Liver (tissue), 8 donors: ENCODE measurements at regions not wholly inside any gene's neighbourhood (a gene's known extent, or its start where the extent isn't known, plus 50 kb on each side); places are given as distances from the start of the nearest gene placed in this dataset.

Experiments used
- DNase-seq: peaks from one replicate; pipeline ENCODE4 v3.0.0-alpha.2; 2017; ENCODE audit warnings: low spot score
- H3K27ac ChIP-seq, 2 donors: one replicate each; pipeline ENCODE4 v1.7.0; 2013; ENCODE audit warnings: inconsistent platforms in 2 of 2, low read length in 2 of 2, control low read depth in 1 of 2, low read depth in 1 of 2, mild to moderate bottlenecking in 1 of 2
- H3K27me3 ChIP-seq, 4 donors: one replicate each; pipeline versions ENCODE4 v1.6.1 to v1.7.0; 2013; ENCODE audit warnings: low read length in 3 of 4, inconsistent platforms in 1 of 4, mild to moderate bottlenecking in 1 of 4, moderate library complexity in 1 of 4; ENCODE audit not compliant: control insufficient read depth in 4 of 4, insufficient read depth in 4 of 4
- H3K36me3 ChIP-seq, 4 donors: one replicate each; pipeline versions ENCODE4 v1.6.1 to v1.7.0; 2013; ENCODE audit warnings: low read length in 3 of 4, mild to moderate bottlenecking in 3 of 4, low read depth in 1 of 4, moderate library complexity in 1 of 4; ENCODE audit not compliant: control insufficient read depth in 4 of 4, insufficient read depth in 3 of 4
- H3K4me1 ChIP-seq, 4 donors: one replicate each; pipeline versions ENCODE4 v1.6.1 to v1.7.0; 2013; ENCODE audit warnings: low read length in 3 of 4, mild to moderate bottlenecking in 3 of 4, moderate library complexity in 1 of 4; ENCODE audit not compliant: control insufficient read depth in 4 of 4, insufficient read depth in 4 of 4
- H3K4me3 ChIP-seq, 3 donors: one replicate each; pipeline versions ENCODE4 v1.6.1 to v1.7.0; 2013; ENCODE audit warnings: low read length in 3 of 3, control low read depth in 1 of 3, low read depth in 1 of 3, mild to moderate bottlenecking in 1 of 3
- H3K9ac ChIP-seq, 2 donors: one replicate each; pipeline ENCODE4 v1.7.0; 2013; ENCODE audit warnings: low read length in 2 of 2, mild to moderate bottlenecking in 2 of 2, moderate library complexity in 2 of 2, control low read depth in 1 of 2, low read depth in 1 of 2
- H3K9me3 ChIP-seq, 4 donors: one replicate each; pipeline versions ENCODE4 v1.6.1 to v1.7.0; 2013; ENCODE audit warnings: low read length in 3 of 4; ENCODE audit not compliant: control insufficient read depth in 4 of 4
- ATF3 ChIP-seq: IDR thresholded peaks from 2 replicates; pipeline ENCODE4 v1.6.1; 2016; ENCODE audit warnings: antibody characterized with exemption
- CTCF ChIP-seq: fragments of 150-350 bp; IDR thresholded peaks from 2 replicates; pipeline ENCODE4 v1.5.1; 2017; ENCODE audit warnings: improper control_type of control experiment, low read depth, low read length; ENCODE audit not compliant: missing input control
- EGR1 ChIP-seq, 2 donors: IDR thresholded peaks; 2 replicates each; pipeline ENCODE4 v1.6.1; 2016 to 2018; ENCODE audit warnings: antibody characterized with exemption in 2 of 2, low read depth in 2 of 2
- FOXA1 ChIP-seq: IDR thresholded peaks from 2 replicates; pipeline ENCODE4 v1.6.1; 2016; ENCODE audit warnings: antibody characterized with exemption
- GABPA ChIP-seq, 2 donors: IDR thresholded peaks in 1 of 2; conservative IDR thresholded peaks in 1 of 2; 2 replicates each; pipeline ENCODE4 v1.6.1; 2016; ENCODE audit warnings: antibody characterized with exemption in 2 of 2, mild to moderate bottlenecking in 1 of 2, moderate library complexity in 1 of 2
- HNF4A ChIP-seq, 2 donors: conservative IDR thresholded peaks; 2 replicates each; pipeline ENCODE4 v1.6.1; 2016; ENCODE audit warnings: antibody characterized with exemption in 2 of 2, mild to moderate bottlenecking in 2 of 2
- HNF4G ChIP-seq: IDR thresholded peaks from 2 replicates; pipeline ENCODE4 v1.6.1; 2016; ENCODE audit warnings: antibody characterized with exemption
- JUND ChIP-seq, 2 donors: IDR thresholded peaks; 2 replicates each; pipeline ENCODE4 v1.6.1; 2016; ENCODE audit warnings: antibody characterized with exemption in 2 of 2
- MAX ChIP-seq: IDR thresholded peaks from 2 replicates; pipeline ENCODE4 v1.6.1; 2016; ENCODE audit warnings: antibody characterized with exemption
- NR2F2 ChIP-seq: IDR thresholded peaks from 2 replicates; pipeline ENCODE4 v1.6.1; 2016; ENCODE audit warnings: antibody characterized with exemption
- RAD21 ChIP-seq, 2 donors: IDR thresholded peaks; 2 replicates each; pipeline ENCODE4 v1.6.1; 2016; ENCODE audit warnings: antibody characterized with exemption in 2 of 2, mild to moderate bottlenecking in 2 of 2
- REST ChIP-seq: IDR thresholded peaks from 2 replicates; pipeline ENCODE4 v1.6.1; 2016; ENCODE audit warnings: antibody characterized with exemption, mild to moderate bottlenecking
- RXRA ChIP-seq, 2 donors: IDR thresholded peaks; 2 replicates each; pipeline ENCODE4 v1.6.1; 2017 to 2018; ENCODE audit warnings: antibody characterized with exemption in 2 of 2, mild to moderate bottlenecking in 1 of 2
- SP1 ChIP-seq: IDR thresholded peaks from 2 replicates; pipeline ENCODE4 v1.6.1; 2018; ENCODE audit warnings: antibody characterized with exemption, mild to moderate bottlenecking
- TAF1 ChIP-seq: conservative IDR thresholded peaks from 2 replicates; pipeline ENCODE4 v1.6.1; 2016; ENCODE audit warnings: antibody characterized with exemption, mild to moderate bottlenecking
- YY1 ChIP-seq: IDR thresholded peaks from 2 replicates; pipeline ENCODE4 v1.6.1; 2016; ENCODE audit warnings: antibody characterized with exemption, mild to moderate bottlenecking
- ZBTB33 ChIP-seq: IDR thresholded peaks from 2 replicates; pipeline ENCODE4 v1.6.1; 2016; ENCODE audit warnings: antibody characterized with exemption
- WGBS: extraction: QIAGEN DNeasy Blood & Tissue Kit; methylation state at CpG from one replicate; pipeline ENCODE4 v1.1.7; 2013; 5-methylcytosine and 5-hydroxymethylcytosine counted together
- donor health status: healthy.
- donor health status: healthy.
- donor health status: healthy.
- donor health status: healthy.
- donor health status: healthy.

GRCh38 chr7:35495377-35495776 lies 199.6 kb downstream of the HERPUD2 start:
- DNase-seq = no peak
- no peak overlapping the region for H3K27ac ChIP-seq
- H3K9ac ChIP-seq = no peak overlapping the region
- no peaks in the 10 kb centered on the region for H3K36me3 ChIP-seq
- WGBS = 94% methylated on average over 2 of the region's 2 CpGs
- TF ChIP-seq EGR1 (IDR thresholded peaks at IDR 0.05; ENCODE audit: low read depth in 2 of 2) = no peak
- no peak for TF ChIP-seq MAX
- TF ChIP-seq YY1 = no peak
- no peak for TF ChIP-seq RAD21 (IDR thresholded peaks at IDR 0.05)
- no peak for TF ChIP-seq RXRA (IDR thresholded peaks at IDR 0.05)
- no peak for TF ChIP-seq TAF1
- TF ChIP-seq NR2F2 = no peak
- no peak for TF ChIP-seq FOXA1
- TF ChIP-seq CTCF = no peak
- TF ChIP-seq REST = no peak
- no peak for TF ChIP-seq GABPA (IDR thresholded peaks at IDR 0.05 in 1 of 2, conservative IDR thresholded peaks at IDR 0.05 in 1 of 2)
- no peak overlapping the region for H3K4me3 ChIP-seq
- no peaks in the 10 kb centered on the region for H3K9me3 ChIP-seq
- no peaks in the 10 kb centered on the region for H3K27me3 ChIP-seq
- no peaks in the 10 kb centered on the region for H3K4me1 ChIP-seq

- no peak for TF ChIP-seq ZBTB33
- no peak for TF ChIP-seq RXRA (IDR thresholded peaks at IDR 0.05)
- no peak for TF ChIP-seq JUND (IDR thresholded peaks at IDR 0.05)
- no peak for TF ChIP-seq CTCF
- no peak for TF ChIP-seq ATF3
- TF ChIP-seq REST = no peak
- TF ChIP-seq GABPA (IDR thresholded peaks at IDR 0.05 in 1 of 2, conservative IDR thresholded peaks at IDR 0.05 in 1 of 2) = no peak
- no peak for TF ChIP-seq TAF1
- TF ChIP-seq HNF4A (conservative IDR thresholded peaks at IDR 0.05) = no peak
- TF ChIP-seq RAD21 (IDR thresholded peaks at IDR 0.05) = no peak
- no peak for TF ChIP-seq HNF4G
- TF ChIP-seq MAX = no peak
- TF ChIP-seq EGR1 (IDR thresholded peaks at IDR 0.05; ENCODE audit: low read depth in 2 of 2) = no peak
- TF ChIP-seq YY1 = no peak
- no peak for TF ChIP-seq SP1
- Histone ChIP-seq H3K9ac (no peak overlapping the region), H3K36me3 (no peaks in the 10 kb centered on the region), H3K4me1 (no peaks in the 10 kb centered on the region), H3K27me3 (no peaks in the 10 kb centered on the region), H3K27ac (no peak overlapping the region), H3K9me3 (no peaks in the 10 kb centered on the region), H3K4me3 (no peak overlapping the region)
- WGBS = 83% methylated on average over 3 of the region's 3 CpGs
- no peak for DNase-seq
Observed at GRCh38 chr7:35494407-35494806, 200.5 kb downstream of the HERPUD2 start.
